Loucy (cell line): ENCODE measurements at regions not wholly inside any gene's neighbourhood (a gene's known extent, or its start where the extent isn't known, plus 50 kb on each side); places are given as distances from the start of the nearest gene placed in this dataset.

Experiments
- H2AFZ ChIP-seq: fragments of 200-600 bp; sonication (generic); 2 replicates; pipeline ENCODE4 v1.6.0; 2016; ENCODE audit warnings: antibody characterized with exemption, mild to moderate bottlenecking, low read length, moderate library complexity
- H3F3A ChIP-seq: fragments of 200-600 bp; 2 replicates; pipeline ENCODE4 v1.6.0; 2016; ENCODE audit warnings: antibody characterized with exemption, low read depth, mild to moderate bottlenecking
- H3K27me3 ChIP-seq: fragments of 200-600 bp; sonication (generic); 2 replicates; pipeline ENCODE4 v1.6.1; 2014; ENCODE audit warnings: low read length, mild to moderate bottlenecking; ENCODE audit not compliant: insufficient read depth, poor library complexity, severe bottlenecking
- H3K36me3 ChIP-seq: fragments of 200-600 bp; sonication (generic); 2 replicates; pipeline ENCODE4 v1.6.1; 2016; ENCODE audit warnings: low read length; ENCODE audit not compliant: insufficient read depth
- H3K4me1 ChIP-seq: fragments of 200-600 bp; sonication (generic); 2 replicates; pipeline ENCODE4 v1.5.1; 2014; ENCODE audit warnings: low read length, mild to moderate bottlenecking; ENCODE audit not compliant: insufficient read depth, poor library complexity, severe bottlenecking
- H3K4me2 ChIP-seq: fragments of 200-600 bp; sonication (generic); 2 replicates; pipeline ENCODE4 v1.6.0; 2014; ENCODE audit warnings: antibody characterized with exemption, low read length, low read depth, mild to moderate bottlenecking; ENCODE audit not compliant: poor library complexity, severe bottlenecking
- H3K4me3 ChIP-seq: fragments of 200-600 bp; sonication (generic); 2 replicates; pipeline ENCODE4 v1.5.1; 2014; ENCODE audit warnings: low read length, mild to moderate bottlenecking, mixed read lengths; ENCODE audit not compliant: poor library complexity, severe bottlenecking
- H3K79me2 ChIP-seq: fragments of 200-600 bp; sonication (generic); 2 replicates; pipeline ENCODE4 v1.6.1; 2014; ENCODE audit warnings: low read length; ENCODE audit not compliant: insufficient read depth
- H3K9ac ChIP-seq: fragments of 200-600 bp; sonication (generic); 2 replicates; pipeline ENCODE4 v1.6.0; 2014; ENCODE audit warnings: mild to moderate bottlenecking, low read depth, low read length, moderate library complexity; ENCODE audit not compliant: poor library complexity, severe bottlenecking
- H3K9me2 ChIP-seq: fragments of 200-600 bp; sonication (generic); replicated peaks from 2 replicates; pipeline ENCODE4 v1.6.1; 2016; ENCODE audit warnings: low read depth, low read length, mixed read lengths
- H3K9me3 ChIP-seq: fragments of 200-600 bp; sonication (generic); 2 replicates; pipeline ENCODE4 v1.6.1; 2014; ENCODE audit warnings: mild to moderate bottlenecking, antibody characterized with exemption, low read length, low read depth; ENCODE audit not compliant: insufficient read depth
- H4K20me1 ChIP-seq: fragments of 200-600 bp; sonication (generic); 2 replicates; pipeline ENCODE4 v1.6.0; 2014; ENCODE audit warnings: antibody characterized with exemption, low read length, mild to moderate bottlenecking; ENCODE audit not compliant: insufficient read depth, poor library complexity, severe bottlenecking
- CTCF ChIP-seq: fragments of 200-600 bp; sonication (generic); conservative IDR thresholded peaks from 2 replicates; pipeline ENCODE4 v1.5.1; 2014; ENCODE audit warnings: mild to moderate bottlenecking, antibody characterized with exemption, low read length
- EZH2phosphoT487 ChIP-seq: fragments of 200-600 bp; IDR thresholded peaks from 2 replicates; pipeline ENCODE4 v1.6.1; 2018; ENCODE audit warnings: antibody characterized with exemption, mild to moderate bottlenecking, moderate library complexity, borderline replicate concordance

- TF ChIP-seq EZH2phosphoT487, result no peak
- TF ChIP-seq CTCF, result no peak
- no peak overlapping the region for H3K4me3 ChIP-seq
- no peaks in the 10 kb centered on the region for H3K27me3 ChIP-seq
- no peaks in the 10 kb centered on the region for H3K9me2 ChIP-seq
- H4K20me1 ChIP-seq, result no peaks in the 10 kb centered on the region
- H3K9me3 ChIP-seq, result no peaks in the 10 kb centered on the region
- H3K4me2 ChIP-seq, result no peak overlapping the region
- no peak overlapping the region for H2AFZ ChIP-seq
- no peaks in the 10 kb centered on the region for H3F3A ChIP-seq
- H3K79me2 ChIP-seq, result no peaks in the 10 kb centered on the region
- no peaks in the 10 kb centered on the region for H3K4me1 ChIP-seq
- H3K36me3 ChIP-seq, result no peaks in the 10 kb centered on the region
- H3K9ac ChIP-seq, result no peak overlapping the region
These were observed 90.5 kb upstream of the LY86 start for GRCh38 chr6:6497976-6498375.

- no peaks in the 10 kb centered on the region for H4K20me1 ChIP-seq
- H3K9ac ChIP-seq, result no peak overlapping the region
- H3K36me3 ChIP-seq, result no peaks in the 10 kb centered on the region
- no peaks in the 10 kb centered on the region for H3K79me2 ChIP-seq
- H3K9me3 ChIP-seq, result no peaks in the 10 kb centered on the region
- H3K9me2 ChIP-seq, result no peaks in the 10 kb centered on the region
- H3K4me1 ChIP-seq, result no peaks in the 10 kb centered on the region
- TF ChIP-seq CTCF, result no peak
- no peak for TF ChIP-seq EZH2phosphoT487
- peaks cover 9% of the 10 kb centered on the region for H3K27me3 ChIP-seq
- H3F3A ChIP-seq, result no peaks in the 10 kb centered on the region
- H3K4me3 ChIP-seq, result no peak overlapping the region
- no peak overlapping the region for H3K4me2 ChIP-seq
- H2AFZ ChIP-seq, result no peak overlapping the region
These were observed 85.3 kb upstream of the LY86 start for GRCh38 chr6:6503191-6503590.

- Histone ChIP-seq H3K27me3 (peaks cover 9% of the 10 kb centered on the region), H3K4me3 (no peak overlapping the region), H3K4me1 (no peaks in the 10 kb centered on the region), H3K79me2 (no peaks in the 10 kb centered on the region), H4K20me1 (no peaks in the 10 kb centered on the region), H3K9me3 (no peaks in the 10 kb centered on the region), H2AFZ (no peak overlapping the region), H3K9ac (no peak overlapping the region), H3K9me2 (no peaks in the 10 kb centered on the region), H3F3A (no peaks in the 10 kb centered on the region), H3K36me3 (no peaks in the 10 kb centered on the region), H3K4me2 (no peak overlapping the region)
- TF ChIP-seq EZH2phosphoT487 (no peak), CTCF (peak; percentile 51)
These were observed 83.4 kb upstream of the LY86 start for GRCh38 chr6:6505111-6505510.
